ENCODE measurements at regions not wholly inside any gene's neighbourhood (a gene's known extent, or its start where the extent isn't known, plus 50 kb on each side); places are given as distances from the start of the nearest gene placed in this dataset.

- H3K36me3 ChIP-seq (ENCODE audit: control insufficient read depth in 1 of 2, insufficient read depth in 2 of 2, low read length in 2 of 2) = no peaks in the 10 kb centered on the region
- no peak overlapping the region for H3K9ac ChIP-seq (ENCODE audit: low read depth in 1 of 2, low read length in 2 of 2)
- no peaks in the 10 kb centered on the region for H3K4me1 ChIP-seq (ENCODE audit: control insufficient read depth in 1 of 2, insufficient read depth in 2 of 2, low read length in 2 of 2)
- H3K27me3 ChIP-seq (ENCODE audit: control insufficient read depth in 1 of 2, insufficient read depth in 2 of 2, low read length in 2 of 2) = no peaks in the 10 kb centered on the region
- H3K27ac ChIP-seq (ENCODE audit: low read depth, low read length) = no peak overlapping the region
- H3K9me3 ChIP-seq (ENCODE audit: control insufficient read depth in 1 of 2, low read length in 2 of 2) = no peaks in the 10 kb centered on the region
- H3K4me3 ChIP-seq (ENCODE audit: low read depth in 1 of 2, low read length in 2 of 2) = no peak overlapping the region
These were observed 315.4 kb downstream of the CDH2 start for GRCh38 chr18:27861539-27861938.

DNA sequence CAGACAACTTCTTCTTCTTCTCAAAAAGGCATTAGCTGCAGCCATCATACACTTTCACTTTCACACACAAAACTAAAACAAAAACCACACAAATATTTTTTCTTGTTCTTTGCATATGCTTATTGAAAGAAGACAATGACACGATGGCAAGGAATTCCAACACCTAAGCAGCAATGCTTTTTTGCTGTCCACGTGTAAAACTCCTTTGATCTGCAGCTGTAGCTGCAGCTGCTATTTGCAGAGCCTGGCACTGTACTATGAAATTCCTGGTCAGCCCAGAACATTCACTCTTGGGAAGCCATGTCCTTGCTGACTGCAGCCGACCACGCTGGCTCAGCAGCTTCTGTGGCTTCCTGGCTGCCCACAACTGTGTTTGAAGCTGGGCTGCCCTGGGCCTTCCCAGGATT lies 316.2 kb downstream of the CDH2 start:
- H3K27me3 ChIP-seq (ENCODE audit: control insufficient read depth in 1 of 2, insufficient read depth in 2 of 2, low read length in 2 of 2) = no peaks in the 10 kb centered on the region
- no peaks in the 10 kb centered on the region for H3K36me3 ChIP-seq (ENCODE audit: control insufficient read depth in 1 of 2, insufficient read depth in 2 of 2, low read length in 2 of 2)
- no peak overlapping the region for H3K4me3 ChIP-seq (ENCODE audit: low read depth in 1 of 2, low read length in 2 of 2)
- no peaks in the 10 kb centered on the region for H3K9me3 ChIP-seq (ENCODE audit: control insufficient read depth in 1 of 2, low read length in 2 of 2)
- H3K9ac ChIP-seq (ENCODE audit: low read depth in 1 of 2, low read length in 2 of 2) = no peak overlapping the region
- H3K4me1 ChIP-seq (ENCODE audit: control insufficient read depth in 1 of 2, insufficient read depth in 2 of 2, low read length in 2 of 2) = no peaks in the 10 kb centered on the region
- H3K27ac ChIP-seq (ENCODE audit: low read depth, low read length) = no peak overlapping the region

DNA sequence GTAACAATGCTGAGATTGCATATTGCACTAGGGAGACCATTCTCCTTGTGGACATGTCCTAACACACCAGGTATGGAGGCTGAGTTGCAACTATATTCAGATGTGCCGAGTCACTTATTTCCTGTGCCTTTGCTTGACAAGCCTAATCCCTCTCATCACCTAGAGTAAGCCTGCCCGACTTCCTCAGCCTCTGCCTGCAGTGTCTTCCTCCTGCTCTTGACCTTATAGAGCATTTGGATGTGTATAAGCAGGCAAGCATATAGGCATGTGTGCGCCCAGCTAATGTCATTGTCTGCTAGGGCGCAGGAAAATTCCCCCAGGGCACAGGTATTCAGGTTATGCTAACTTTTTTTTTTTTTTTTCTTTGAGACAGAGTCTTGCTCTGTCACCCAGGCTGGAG lies 316.9 kb downstream of the CDH2 start:
- H3K27ac ChIP-seq (ENCODE audit: low read depth, low read length) = no peak overlapping the region
- H3K9me3 ChIP-seq (ENCODE audit: control insufficient read depth in 1 of 2, low read length in 2 of 2) = no peaks in the 10 kb centered on the region
- no peaks in the 10 kb centered on the region for H3K36me3 ChIP-seq (ENCODE audit: control insufficient read depth in 1 of 2, insufficient read depth in 2 of 2, low read length in 2 of 2)
- no peak overlapping the region for H3K4me3 ChIP-seq (ENCODE audit: low read depth in 1 of 2, low read length in 2 of 2)
- H3K4me1 ChIP-seq (ENCODE audit: control insufficient read depth in 1 of 2, insufficient read depth in 2 of 2, low read length in 2 of 2) = no peaks in the 10 kb centered on the region
- no peak overlapping the region for H3K9ac ChIP-seq (ENCODE audit: low read depth in 1 of 2, low read length in 2 of 2)
- no peaks in the 10 kb centered on the region for H3K27me3 ChIP-seq (ENCODE audit: control insufficient read depth in 1 of 2, insufficient read depth in 2 of 2, low read length in 2 of 2)

DNA sequence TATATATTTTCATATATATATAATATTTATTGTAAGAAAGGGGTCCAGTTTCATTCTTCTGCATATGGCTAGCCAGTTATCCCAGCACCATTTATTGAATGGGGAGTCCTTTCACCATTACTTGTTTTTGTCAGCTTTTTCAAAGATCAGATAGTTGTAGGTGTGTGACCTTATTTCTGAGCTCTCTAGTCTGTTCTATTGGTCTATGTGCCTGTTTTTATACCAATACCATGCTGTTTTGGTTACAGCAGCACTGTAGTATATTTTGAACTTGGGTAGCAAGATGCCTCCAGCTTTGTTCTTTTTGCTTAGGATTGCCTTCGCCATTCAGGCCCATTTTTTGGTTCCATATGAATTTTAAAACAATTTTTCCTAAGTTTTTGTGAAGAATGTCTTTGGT lies 320.1 kb downstream of the CDH2 start:
- Histone ChIP-seq H3K27ac (ENCODE audit: low read depth, low read length) (no peak overlapping the region), H3K9ac (ENCODE audit: low read depth in 1 of 2, low read length in 2 of 2) (no peak overlapping the region), H3K4me1 (ENCODE audit: control insufficient read depth in 1 of 2, insufficient read depth in 2 of 2, low read length in 2 of 2) (no peaks in the 10 kb centered on the region)

DNA sequence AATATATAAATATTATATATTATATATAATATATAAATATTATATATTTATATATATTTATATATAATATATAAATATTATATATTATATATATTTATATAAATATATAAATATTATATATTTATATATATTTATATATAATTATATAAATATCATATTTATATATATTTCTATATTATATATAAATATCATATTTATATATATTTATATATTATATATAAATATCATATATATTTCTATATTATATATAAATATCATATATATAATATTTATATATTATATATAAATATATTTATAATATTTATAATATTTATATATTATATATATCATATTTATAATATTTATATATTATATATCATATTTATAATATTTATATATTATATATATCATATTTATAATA lies 321.4 kb downstream of the CDH2 start:
- no peaks in the 10 kb centered on the region for H3K36me3 ChIP-seq (ENCODE audit: control insufficient read depth in 1 of 2, insufficient read depth in 2 of 2, low read length in 2 of 2)
- no peaks in the 10 kb centered on the region for H3K27me3 ChIP-seq (ENCODE audit: control insufficient read depth in 1 of 2, insufficient read depth in 2 of 2, low read length in 2 of 2)
- no peaks in the 10 kb centered on the region for H3K4me1 ChIP-seq (ENCODE audit: control insufficient read depth in 1 of 2, insufficient read depth in 2 of 2, low read length in 2 of 2)
- H3K9ac ChIP-seq (ENCODE audit: low read depth in 1 of 2, low read length in 2 of 2) = no peak overlapping the region
- no peak overlapping the region for H3K4me3 ChIP-seq (ENCODE audit: low read depth in 1 of 2, low read length in 2 of 2)
- H3K9me3 ChIP-seq (ENCODE audit: control insufficient read depth in 1 of 2, low read length in 2 of 2) = no peaks in the 10 kb centered on the region
- no peak overlapping the region for H3K27ac ChIP-seq (ENCODE audit: low read depth, low read length)

More for the DNA sequence above, 320.1 kb downstream of the CDH2 start:
- Histone ChIP-seq H3K27me3 (ENCODE audit: control insufficient read depth in 1 of 2, insufficient read depth in 2 of 2, low read length in 2 of 2) (no peaks in the 10 kb centered on the region), H3K9me3 (ENCODE audit: control insufficient read depth in 1 of 2, low read length in 2 of 2) (no peaks in the 10 kb centered on the region), H3K4me3 (ENCODE audit: low read depth in 1 of 2, low read length in 2 of 2) (no peak overlapping the region), H3K36me3 (ENCODE audit: control insufficient read depth in 1 of 2, insufficient read depth in 2 of 2, low read length in 2 of 2) (no peaks in the 10 kb centered on the region)

- Histone ChIP-seq H3K27me3 (ENCODE audit: control insufficient read depth in 1 of 2, insufficient read depth in 2 of 2, low read length in 2 of 2) (no peaks in the 10 kb centered on the region), H3K36me3 (ENCODE audit: control insufficient read depth in 1 of 2, insufficient read depth in 2 of 2, low read length in 2 of 2) (no peaks in the 10 kb centered on the region), H3K27ac (ENCODE audit: low read depth, low read length) (no peak overlapping the region), H3K4me3 (ENCODE audit: low read depth in 1 of 2, low read length in 2 of 2) (no peak overlapping the region), H3K9ac (ENCODE audit: low read depth in 1 of 2, low read length in 2 of 2) (no peak overlapping the region), H3K4me1 (ENCODE audit: control insufficient read depth in 1 of 2, insufficient read depth in 2 of 2, low read length in 2 of 2) (no peaks in the 10 kb centered on the region), H3K9me3 (ENCODE audit: control insufficient read depth in 1 of 2, low read length in 2 of 2) (no peaks in the 10 kb centered on the region)
These were observed 322.3 kb downstream of the CDH2 start for GRCh38 chr18:27854631-27855030.

GRCh38 chr18:27848336-27848735 lies 328.6 kb downstream of the CDH2 start:
- H3K27ac ChIP-seq (ENCODE audit: low read depth, low read length) = no peak overlapping the region
- H3K36me3 ChIP-seq (ENCODE audit: control insufficient read depth in 1 of 2, insufficient read depth in 2 of 2, low read length in 2 of 2) = no peaks in the 10 kb centered on the region
- H3K4me3 ChIP-seq (ENCODE audit: low read depth in 1 of 2, low read length in 2 of 2) = no peak overlapping the region
- no peaks in the 10 kb centered on the region for H3K9me3 ChIP-seq (ENCODE audit: control insufficient read depth in 1 of 2, low read length in 2 of 2)
- no peak overlapping the region for H3K9ac ChIP-seq (ENCODE audit: low read depth in 1 of 2, low read length in 2 of 2)
- H3K4me1 ChIP-seq (ENCODE audit: control insufficient read depth in 1 of 2, insufficient read depth in 2 of 2, low read length in 2 of 2) = no peaks in the 10 kb centered on the region
- H3K27me3 ChIP-seq (ENCODE audit: control insufficient read depth in 1 of 2, insufficient read depth in 2 of 2, low read length in 2 of 2) = no peaks in the 10 kb centered on the region

GRCh38 chr18:27847412-27847811 lies 329.5 kb downstream of the CDH2 start:
- Histone ChIP-seq H3K27me3 (ENCODE audit: control insufficient read depth in 1 of 2, insufficient read depth in 2 of 2, low read length in 2 of 2) (no peaks in the 10 kb centered on the region), H3K9me3 (ENCODE audit: control insufficient read depth in 1 of 2, low read length in 2 of 2) (no peaks in the 10 kb centered on the region), H3K36me3 (ENCODE audit: control insufficient read depth in 1 of 2, insufficient read depth in 2 of 2, low read length in 2 of 2) (no peaks in the 10 kb centered on the region), H3K27ac (ENCODE audit: low read depth, low read length) (no peak overlapping the region), H3K4me1 (ENCODE audit: control insufficient read depth in 1 of 2, insufficient read depth in 2 of 2, low read length in 2 of 2) (no peaks in the 10 kb centered on the region), H3K9ac (ENCODE audit: low read depth in 1 of 2, low read length in 2 of 2) (no peak overlapping the region), H3K4me3 (ENCODE audit: low read depth in 1 of 2, low read length in 2 of 2) (no peak overlapping the region)

GRCh38 chr18:27845897-27846296 lies 331.0 kb downstream of the CDH2 start:
- no peaks in the 10 kb centered on the region for H3K36me3 ChIP-seq (ENCODE audit: control insufficient read depth in 1 of 2, insufficient read depth in 2 of 2, low read length in 2 of 2)
- H3K27me3 ChIP-seq (ENCODE audit: control insufficient read depth in 1 of 2, insufficient read depth in 2 of 2, low read length in 2 of 2) = no peaks in the 10 kb centered on the region
- no peak overlapping the region for H3K9ac ChIP-seq (ENCODE audit: low read depth in 1 of 2, low read length in 2 of 2)
- H3K27ac ChIP-seq (ENCODE audit: low read depth, low read length) = no peak overlapping the region
- H3K9me3 ChIP-seq (ENCODE audit: control insufficient read depth in 1 of 2, low read length in 2 of 2) = no peaks in the 10 kb centered on the region
- no peaks in the 10 kb centered on the region for H3K4me1 ChIP-seq (ENCODE audit: control insufficient read depth in 1 of 2, insufficient read depth in 2 of 2, low read length in 2 of 2)
- no peak overlapping the region for H3K4me3 ChIP-seq (ENCODE audit: low read depth in 1 of 2, low read length in 2 of 2)

DNA sequence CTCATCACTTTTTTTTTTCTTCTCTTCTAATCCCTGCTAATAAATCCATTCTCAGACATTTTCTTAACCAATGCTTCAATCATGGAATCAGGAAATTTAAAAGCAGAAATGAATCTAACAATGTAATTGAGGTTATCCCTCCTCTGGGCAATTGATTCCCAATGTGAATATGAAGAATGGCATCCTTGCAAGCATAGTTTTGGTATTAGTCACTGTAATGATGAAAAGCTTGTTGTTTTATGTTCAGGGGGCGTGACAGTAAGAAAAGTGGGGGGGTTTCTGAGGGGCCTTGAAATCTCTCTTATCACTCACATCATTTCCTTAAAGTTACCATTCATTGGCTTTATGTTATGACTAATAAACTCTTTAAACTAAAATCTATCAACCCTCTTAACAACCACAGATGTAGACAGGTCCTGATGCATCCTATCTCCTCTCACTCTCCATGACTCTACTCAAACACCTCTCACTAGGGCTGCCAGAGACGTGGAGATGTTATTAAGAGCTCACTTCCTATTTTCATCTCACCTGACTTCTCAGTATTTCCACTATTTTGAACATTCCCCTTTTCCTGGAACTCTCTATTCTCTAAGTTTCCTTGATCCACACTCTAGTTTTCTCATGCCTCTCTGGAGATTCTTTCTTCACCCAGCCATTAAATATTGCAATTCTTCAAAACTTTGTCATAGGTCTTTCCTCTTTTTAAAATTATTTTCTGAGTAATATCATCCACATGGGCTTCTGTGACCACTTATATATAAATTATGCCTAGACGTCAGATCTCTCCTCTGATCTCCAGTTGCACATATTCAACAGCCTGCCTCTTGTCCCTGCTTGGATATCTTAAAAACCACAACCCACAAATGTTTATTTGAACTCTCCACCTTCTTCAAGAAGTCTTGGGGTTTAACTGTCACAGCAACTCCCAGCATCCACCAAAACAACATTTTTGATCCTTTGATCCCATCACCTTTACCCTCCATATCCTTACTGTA lies 332.9 kb downstream of the CDH2 start:
- Histone ChIP-seq H3K4me3 (ENCODE audit: low read depth in 1 of 2, low read length in 2 of 2) (no peak overlapping the region), H3K36me3 (ENCODE audit: control insufficient read depth in 1 of 2, insufficient read depth in 2 of 2, low read length in 2 of 2) (no peaks in the 10 kb centered on the region)

More for the DNA sequence above, 332.9 kb downstream of the CDH2 start:
- no peak overlapping the region for H3K9ac ChIP-seq (ENCODE audit: low read depth in 1 of 2, low read length in 2 of 2)
- H3K27me3 ChIP-seq (ENCODE audit: control insufficient read depth in 1 of 2, insufficient read depth in 2 of 2, low read length in 2 of 2) = no peaks in the 10 kb centered on the region
- H3K4me1 ChIP-seq (ENCODE audit: control insufficient read depth in 1 of 2, insufficient read depth in 2 of 2, low read length in 2 of 2) = no peaks in the 10 kb centered on the region
- H3K9me3 ChIP-seq (ENCODE audit: control insufficient read depth in 1 of 2, low read length in 2 of 2) = no peaks in the 10 kb centered on the region
- H3K27ac ChIP-seq (ENCODE audit: low read depth, low read length) = no peak overlapping the region
